ENCODE measurements at regions not wholly inside any gene's neighbourhood (a gene's known extent, or its start where the extent isn't known, plus 50 kb on each side); places are given as distances from the start of the nearest gene placed in this dataset.

DNA sequence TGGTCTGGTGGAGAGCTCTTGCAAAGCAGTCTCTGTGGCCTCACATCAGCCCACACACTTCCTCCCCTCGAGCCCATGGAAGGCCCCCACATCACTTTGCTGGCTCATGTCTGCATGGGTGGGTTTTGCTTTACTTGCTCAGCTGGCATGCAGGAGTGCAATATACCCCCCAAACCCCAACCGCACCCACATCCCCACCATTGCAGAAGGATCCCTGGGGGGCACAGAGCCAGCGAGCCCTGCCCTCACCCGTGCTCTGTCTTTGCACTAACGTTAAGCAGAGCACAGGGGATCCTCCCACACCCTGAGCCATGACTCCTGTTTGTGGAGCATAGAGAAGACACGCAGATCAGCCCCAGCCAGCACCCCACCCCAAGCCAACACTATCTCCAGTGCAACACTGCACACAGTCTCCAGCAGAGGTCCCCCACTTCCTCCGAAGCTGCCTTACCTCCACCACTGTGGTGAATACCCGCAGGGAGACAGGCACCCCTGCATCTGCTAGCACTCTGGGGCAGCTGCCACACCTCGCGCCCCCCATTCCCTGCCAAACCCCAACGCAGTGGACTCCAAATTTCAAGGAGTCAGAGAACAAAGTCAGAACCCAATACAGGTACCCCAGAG lies 177.8 kb upstream of the RGPD4 start:
- Histone ChIP-seq H3K79me2 (replicated peaks; ENCODE audit: insufficient read depth, low read length) (no peaks in the 10 kb centered on the region), H3K36me3 (ENCODE audit: insufficient read depth, low read length) (no peaks in the 10 kb centered on the region), H3K27me3 (ENCODE audit: insufficient read depth, low read depth, low read length) (no peaks in the 10 kb centered on the region), H2AFZ (ENCODE audit: low read depth, low read length) (no peak overlapping the region), H3K4me2 (ENCODE audit: low read length) (no peak overlapping the region), H4K20me1 (ENCODE audit: insufficient read depth) (no peaks in the 10 kb centered on the region), H3K4me3 (ENCODE audit: low read length) (no peak overlapping the region), H3K9me3 (ENCODE audit: low read length) (peaks cover 5% of the 10 kb centered on the region), H3K9ac (ENCODE audit: low read length) (no peak overlapping the region), H3F3A (ENCODE audit: insufficient read depth, low read length, poor library complexity, severe bottlenecking) (no peaks in the 10 kb centered on the region), H3K9me2 (ENCODE audit: insufficient read depth, low read length) (no peaks in the 10 kb centered on the region), H3K27ac (ENCODE audit: low read length) (no peak overlapping the region)
- no peak for TF ChIP-seq EP300 (conservative IDR thresholded peaks at IDR 0.05; ENCODE audit: poor library complexity, severe bottlenecking)

GRCh38 chr2:107657049-107657448 lies 169.6 kb upstream of the RGPD4 start:
- Histone ChIP-seq H3K36me3 (ENCODE audit: insufficient read depth, low read length) (no peaks in the 10 kb centered on the region), H3K79me2 (replicated peaks; ENCODE audit: insufficient read depth, low read length) (no peaks in the 10 kb centered on the region), H3F3A (ENCODE audit: insufficient read depth, low read length, poor library complexity, severe bottlenecking) (no peaks in the 10 kb centered on the region), H3K4me3 (ENCODE audit: low read length) (no peak overlapping the region), H3K27me3 (ENCODE audit: insufficient read depth, low read depth, low read length) (no peaks in the 10 kb centered on the region), H4K20me1 (ENCODE audit: insufficient read depth) (no peaks in the 10 kb centered on the region), H3K9me3 (ENCODE audit: low read length) (no peaks in the 10 kb centered on the region), H3K4me2 (ENCODE audit: low read length) (no peak overlapping the region), H3K27ac (ENCODE audit: low read length) (no peak overlapping the region), H2AFZ (ENCODE audit: low read depth, low read length) (no peak overlapping the region), H3K9ac (ENCODE audit: low read length) (no peak overlapping the region), H3K9me2 (ENCODE audit: insufficient read depth, low read length) (no peaks in the 10 kb centered on the region)
- TF ChIP-seq TAF1 (IDR thresholded peaks at IDR 0.05; ENCODE audit: low read depth) (no peak), EZH2 (IDR thresholded peaks at IDR 0.05; ENCODE audit: borderline replicate concordance, insufficient read depth, low read length, poor library complexity, severe bottlenecking) (no peak), RAD21 (conservative IDR thresholded peaks at IDR 0.05) (no peak), POLR2AphosphoS5 (IDR thresholded peaks at IDR 0.05) (no peak), MXI1 (conservative IDR thresholded peaks at IDR 0.05; ENCODE audit: poor library complexity, severe bottlenecking) (no peak), SMC3 (conservative IDR thresholded peaks at IDR 0.05; ENCODE audit: poor library complexity) (no peak), CTCF (IDR thresholded peaks at IDR 0.05; ENCODE audit: poor library complexity, severe bottlenecking) (no peak)
- TF ChIP-seq, protein P1, sequence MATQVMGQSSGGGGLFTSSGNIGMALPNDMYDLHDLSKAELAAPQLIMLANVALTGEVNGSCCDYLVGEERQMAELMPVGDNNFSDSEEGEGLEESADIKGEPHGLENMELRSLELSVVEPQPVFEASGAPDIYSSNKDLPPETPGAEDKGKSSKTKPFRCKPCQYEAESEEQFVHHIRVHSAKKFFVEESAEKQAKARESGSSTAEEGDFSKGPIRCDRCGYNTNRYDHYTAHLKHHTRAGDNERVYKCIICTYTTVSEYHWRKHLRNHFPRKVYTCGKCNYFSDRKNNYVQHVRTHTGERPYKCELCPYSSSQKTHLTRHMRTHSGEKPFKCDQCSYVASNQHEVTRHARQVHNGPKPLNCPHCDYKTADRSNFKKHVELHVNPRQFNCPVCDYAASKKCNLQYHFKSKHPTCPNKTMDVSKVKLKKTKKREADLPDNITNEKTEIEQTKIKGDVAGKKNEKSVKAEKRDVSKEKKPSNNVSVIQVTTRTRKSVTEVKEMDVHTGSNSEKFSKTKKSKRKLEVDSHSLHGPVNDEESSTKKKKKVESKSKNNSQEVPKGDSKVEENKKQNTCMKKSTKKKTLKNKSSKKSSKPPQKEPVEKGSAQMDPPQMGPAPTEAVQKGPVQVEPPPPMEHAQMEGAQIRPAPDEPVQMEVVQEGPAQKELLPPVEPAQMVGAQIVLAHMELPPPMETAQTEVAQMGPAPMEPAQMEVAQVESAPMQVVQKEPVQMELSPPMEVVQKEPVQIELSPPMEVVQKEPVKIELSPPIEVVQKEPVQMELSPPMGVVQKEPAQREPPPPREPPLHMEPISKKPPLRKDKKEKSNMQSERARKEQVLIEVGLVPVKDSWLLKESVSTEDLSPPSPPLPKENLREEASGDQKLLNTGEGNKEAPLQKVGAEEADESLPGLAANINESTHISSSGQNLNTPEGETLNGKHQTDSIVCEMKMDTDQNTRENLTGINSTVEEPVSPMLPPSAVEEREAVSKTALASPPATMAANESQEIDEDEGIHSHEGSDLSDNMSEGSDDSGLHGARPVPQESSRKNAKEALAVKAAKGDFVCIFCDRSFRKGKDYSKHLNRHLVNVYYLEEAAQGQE (IDR thresholded peaks at IDR 0.05; ENCODE audit: borderline replicate concordance): no peak

DNA sequence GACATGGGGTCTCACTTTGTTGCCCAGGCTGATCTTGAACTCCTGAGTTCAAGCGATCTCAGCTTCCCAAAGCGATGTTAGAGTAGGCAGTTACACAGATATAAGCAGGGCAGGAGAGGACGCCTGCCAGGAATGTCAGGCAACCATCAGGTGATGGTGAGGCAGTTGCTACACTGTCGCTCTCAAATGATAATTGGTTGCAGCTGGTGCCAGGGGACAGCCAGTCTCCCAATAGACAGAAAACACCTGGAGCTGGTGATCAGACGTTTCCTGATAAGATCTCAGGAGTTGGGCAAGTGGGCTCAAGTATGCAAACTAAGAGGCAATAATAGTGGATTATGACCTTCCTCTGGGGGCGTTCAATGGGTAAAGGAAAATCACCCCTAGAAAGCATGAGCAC lies 163.1 kb upstream of the RGPD4 start:
- Histone ChIP-seq H3K9ac (ENCODE audit: low read length) (no peak overlapping the region), H3K9me3 (ENCODE audit: low read length) (no peaks in the 10 kb centered on the region), H3K4me2 (ENCODE audit: low read length) (no peak overlapping the region), H2AFZ (ENCODE audit: low read depth, low read length) (no peak overlapping the region), H3K36me3 (ENCODE audit: insufficient read depth, low read length) (no peaks in the 10 kb centered on the region), H3K27ac (ENCODE audit: low read length) (no peak overlapping the region), H3K4me3 (ENCODE audit: low read length) (no peak overlapping the region), H3K9me2 (ENCODE audit: insufficient read depth, low read length) (no peaks in the 10 kb centered on the region), H3K27me3 (ENCODE audit: insufficient read depth, low read depth, low read length) (no peaks in the 10 kb centered on the region), H3F3A (ENCODE audit: insufficient read depth, low read length, poor library complexity, severe bottlenecking) (no peaks in the 10 kb centered on the region), H4K20me1 (ENCODE audit: insufficient read depth) (no peaks in the 10 kb centered on the region), H3K79me2 (replicated peaks; ENCODE audit: insufficient read depth, low read length) (no peaks in the 10 kb centered on the region)
- TF ChIP-seq RAD21 (conservative IDR thresholded peaks at IDR 0.05) (no peak), EP300 (conservative IDR thresholded peaks at IDR 0.05; ENCODE audit: poor library complexity, severe bottlenecking) (no peak), TAF1 (IDR thresholded peaks at IDR 0.05; ENCODE audit: low read depth) (no peak), SMC3 (conservative IDR thresholded peaks at IDR 0.05; ENCODE audit: poor library complexity) (no peak), MXI1 (conservative IDR thresholded peaks at IDR 0.05; ENCODE audit: poor library complexity, severe bottlenecking) (no peak)
- TF ChIP-seq, protein P1 (IDR thresholded peaks at IDR 0.05; ENCODE audit: borderline replicate concordance): no peak
